ENCODE measurements at regions not wholly inside any gene's neighbourhood (a gene's known extent, or its start where the extent isn't known, plus 50 kb on each side); places are given as distances from the start of the nearest gene placed in this dataset.
"Not testable (repeated sequence)": the region's sequence is repeated elsewhere in the genome, so short reads cannot be mapped to it uniquely, and the experiment has no call there.

DNA sequence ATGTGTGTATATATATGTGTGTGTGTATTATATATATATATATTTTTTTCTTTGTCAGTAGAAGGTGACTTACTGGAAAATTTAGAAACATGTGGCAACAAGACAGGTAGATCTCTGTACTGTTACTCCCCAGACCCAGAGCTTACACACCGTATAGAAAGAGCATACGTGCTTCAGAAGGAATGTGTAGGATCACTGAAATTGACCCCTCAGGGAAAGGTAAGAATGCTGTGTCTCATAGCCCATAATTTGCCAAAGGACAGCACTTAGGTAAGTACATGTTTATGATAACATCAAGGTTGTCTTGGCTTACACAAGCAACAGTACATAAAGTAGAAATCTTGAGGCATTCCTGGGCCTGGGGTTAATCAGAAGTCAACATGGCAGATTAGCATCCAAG lies 54.2 kb upstream of the PDE3B start:
- H3K9me3 ChIP-seq (ENCODE audit: insufficient read depth, low read length): no peaks in the 10 kb centered on the region
- no peak for TF ChIP-seq EZH2phosphoT487 (IDR thresholded peaks at IDR 0.05; ENCODE audit: low read depth)
- TF ChIP-seq, protein P1, sequence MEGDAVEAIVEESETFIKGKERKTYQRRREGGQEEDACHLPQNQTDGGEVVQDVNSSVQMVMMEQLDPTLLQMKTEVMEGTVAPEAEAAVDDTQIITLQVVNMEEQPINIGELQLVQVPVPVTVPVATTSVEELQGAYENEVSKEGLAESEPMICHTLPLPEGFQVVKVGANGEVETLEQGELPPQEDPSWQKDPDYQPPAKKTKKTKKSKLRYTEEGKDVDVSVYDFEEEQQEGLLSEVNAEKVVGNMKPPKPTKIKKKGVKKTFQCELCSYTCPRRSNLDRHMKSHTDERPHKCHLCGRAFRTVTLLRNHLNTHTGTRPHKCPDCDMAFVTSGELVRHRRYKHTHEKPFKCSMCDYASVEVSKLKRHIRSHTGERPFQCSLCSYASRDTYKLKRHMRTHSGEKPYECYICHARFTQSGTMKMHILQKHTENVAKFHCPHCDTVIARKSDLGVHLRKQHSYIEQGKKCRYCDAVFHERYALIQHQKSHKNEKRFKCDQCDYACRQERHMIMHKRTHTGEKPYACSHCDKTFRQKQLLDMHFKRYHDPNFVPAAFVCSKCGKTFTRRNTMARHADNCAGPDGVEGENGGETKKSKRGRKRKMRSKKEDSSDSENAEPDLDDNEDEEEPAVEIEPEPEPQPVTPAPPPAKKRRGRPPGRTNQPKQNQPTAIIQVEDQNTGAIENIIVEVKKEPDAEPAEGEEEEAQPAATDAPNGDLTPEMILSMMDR (IDR thresholded peaks at IDR 0.05; ENCODE audit: low read depth, low read length): no peak

DNA sequence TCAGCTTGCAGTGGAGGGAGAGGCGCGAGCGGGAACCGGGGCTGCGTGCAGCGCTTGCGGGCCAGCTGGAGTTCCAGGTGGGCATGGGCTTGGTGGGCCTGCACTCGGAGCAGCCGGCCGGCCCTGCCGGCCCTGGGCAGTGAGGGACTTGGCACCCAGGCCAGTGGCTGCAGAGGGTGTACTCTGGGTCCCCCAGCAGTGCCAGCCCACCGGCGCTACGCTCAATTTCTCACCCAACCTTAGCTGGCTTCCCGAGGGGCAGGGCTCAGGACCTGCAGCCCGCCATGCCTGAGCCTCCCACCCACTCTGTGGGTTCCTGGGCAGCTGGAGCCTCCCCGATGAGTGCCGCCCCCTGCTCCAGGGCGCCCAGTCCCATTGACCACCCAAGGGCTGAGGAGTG lies 52.6 kb upstream of the PDE3B start:
- not testable (repeated sequence) for H4K20me1 ChIP-seq (ENCODE audit: insufficient read depth, low read length); H3K36me3 ChIP-seq (replicated peaks; ENCODE audit: low read depth, low read length); H3K4me2 ChIP-seq (ENCODE audit: low read length); H3K9me3 ChIP-seq (ENCODE audit: insufficient read depth, low read length); H3K4me3 ChIP-seq (ENCODE audit: low read length); H2AFZ ChIP-seq (ENCODE audit: low read depth, low read length); H3K4me1 ChIP-seq (ENCODE audit: low read length); H3K9ac ChIP-seq (ENCODE audit: low read length); H3K27me3 ChIP-seq (ENCODE audit: low read depth, low read length); H3K79me2 ChIP-seq (ENCODE audit: low read length); H3K27ac ChIP-seq (ENCODE audit: low read length)

More for the DNA sequence above, 54.2 kb upstream of the PDE3B start:
- Histone ChIP-seq H3K4me3 (ENCODE audit: low read length) (no peak overlapping the region), H3K9ac (ENCODE audit: low read length) (no peak overlapping the region), H3K4me2 (ENCODE audit: low read length) (no peak overlapping the region), H3K27me3 (ENCODE audit: low read depth, low read length) (no peaks in the 10 kb centered on the region), H4K20me1 (ENCODE audit: insufficient read depth, low read length) (no peaks in the 10 kb centered on the region), H3K27ac (ENCODE audit: low read length) (no peak overlapping the region), H2AFZ (ENCODE audit: low read depth, low read length) (no peak overlapping the region), H3K4me1 (ENCODE audit: low read length) (no peaks in the 10 kb centered on the region), H3K79me2 (ENCODE audit: low read length) (no peaks in the 10 kb centered on the region), H3K36me3 (replicated peaks; ENCODE audit: low read depth, low read length) (no peaks in the 10 kb centered on the region)

DNA sequence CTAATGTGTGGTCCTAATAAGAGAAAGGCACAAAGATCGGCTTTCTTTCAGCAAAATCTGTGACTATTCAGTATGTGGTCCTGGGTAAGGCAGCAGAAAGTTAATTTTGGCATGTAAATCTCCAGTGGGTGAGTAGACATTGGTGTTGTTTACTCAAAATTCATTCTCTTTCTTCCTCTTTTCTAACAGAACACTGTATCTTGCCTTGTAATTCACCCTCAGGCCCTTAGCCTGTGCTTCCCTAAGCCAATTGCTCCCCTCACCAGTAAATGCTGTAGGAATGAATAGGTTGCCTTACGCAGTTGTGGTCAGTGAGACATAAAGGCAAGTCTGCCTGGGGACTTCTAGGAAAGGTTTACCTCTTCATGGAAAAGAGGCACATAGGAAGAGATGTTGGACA lies 49.9 kb upstream of the PDE3B start:
- TF ChIP-seq, protein P1 (IDR thresholded peaks at IDR 0.05; ENCODE audit: low read depth, low read length): no peak
- TF ChIP-seq EZH2phosphoT487 (IDR thresholded peaks at IDR 0.05; ENCODE audit: low read depth): no peak
- no peaks in the 10 kb centered on the region for H3K79me2 ChIP-seq (ENCODE audit: low read length)
- no peak overlapping the region for H3K4me2 ChIP-seq (ENCODE audit: low read length)
- no peak overlapping the region for H3K27ac ChIP-seq (ENCODE audit: low read length)
- H3K4me1 ChIP-seq (ENCODE audit: low read length): no peaks in the 10 kb centered on the region
- no peaks in the 10 kb centered on the region for H4K20me1 ChIP-seq (ENCODE audit: insufficient read depth, low read length)
- H3K27me3 ChIP-seq (ENCODE audit: low read depth, low read length): no peaks in the 10 kb centered on the region
- H2AFZ ChIP-seq (ENCODE audit: low read depth, low read length): no peak overlapping the region
- no peak overlapping the region for H3K9ac ChIP-seq (ENCODE audit: low read length)
- H3K36me3 ChIP-seq (replicated peaks; ENCODE audit: low read depth, low read length): no peaks in the 10 kb centered on the region
- no peaks in the 10 kb centered on the region for H3K9me3 ChIP-seq (ENCODE audit: insufficient read depth, low read length)
- H3K4me3 ChIP-seq (ENCODE audit: low read length): no peak overlapping the region
